Neutrophil (primary cell): ENCODE measurements at regions not wholly inside any gene's neighbourhood (a gene's known extent, or its start where the extent isn't known, plus 50 kb on each side); places are given as distances from the start of the nearest gene placed in this dataset.
"Not testable (repeated sequence)": the region's sequence is repeated elsewhere in the genome, so short reads cannot be mapped to it uniquely, and the experiment has no call there.

ENCODE experiments used
- H3K27ac ChIP-seq: fragments of 200-600 bp; sonication (generic); 2 replicates; pipeline ENCODE4 v1.5.1; 2016; ENCODE audit warnings: mild to moderate bottlenecking, moderate library complexity
- H3K27me3 ChIP-seq: fragments of 200-600 bp; sonication (generic); 2 replicates; pipeline ENCODE4 v1.6.0; 2016; ENCODE audit warnings: mild to moderate bottlenecking
- H3K36me3 ChIP-seq: fragments of 200-600 bp; sonication (generic); 2 replicates; pipeline ENCODE4 v1.5.1; 2017
- H3K4me1 ChIP-seq, 2 experiments: fragments of 200-600 bp in 1 of 2; sonication (generic) in 1 of 2; 1 replicate in 1 of 2; 2 replicates in 1 of 2; pipeline versions ENCODE4 v1.5.1 to v1.6.1; 2013 to 2016; ENCODE audit warnings: low read depth in 1 of 2, low read length in 1 of 2, mild to moderate bottlenecking in 1 of 2, moderate library complexity in 1 of 2; ENCODE audit not compliant: control insufficient read depth in 1 of 2, insufficient read depth in 1 of 2
- H3K4me3 ChIP-seq, 2 experiments: fragments of 200-600 bp in 1 of 2; sonication (generic) in 1 of 2; 1 replicate in 1 of 2; 2 replicates in 1 of 2; pipeline ENCODE4 v1.5.1; 2013 to 2016; ENCODE audit warnings: low read depth in 1 of 2, low read length in 1 of 2, mild to moderate bottlenecking in 1 of 2, moderate library complexity in 1 of 2
- H3K9me3 ChIP-seq: fragments of 200-600 bp; sonication (generic); 2 replicates; pipeline ENCODE4 v1.5.1; 2016
- CTCF ChIP-seq: fragments of 200-600 bp; sonication (generic); IDR thresholded peaks from 2 replicates; pipeline ENCODE4 v1.5.1; 2016; ENCODE audit warnings: antibody characterized with exemption

DNA sequence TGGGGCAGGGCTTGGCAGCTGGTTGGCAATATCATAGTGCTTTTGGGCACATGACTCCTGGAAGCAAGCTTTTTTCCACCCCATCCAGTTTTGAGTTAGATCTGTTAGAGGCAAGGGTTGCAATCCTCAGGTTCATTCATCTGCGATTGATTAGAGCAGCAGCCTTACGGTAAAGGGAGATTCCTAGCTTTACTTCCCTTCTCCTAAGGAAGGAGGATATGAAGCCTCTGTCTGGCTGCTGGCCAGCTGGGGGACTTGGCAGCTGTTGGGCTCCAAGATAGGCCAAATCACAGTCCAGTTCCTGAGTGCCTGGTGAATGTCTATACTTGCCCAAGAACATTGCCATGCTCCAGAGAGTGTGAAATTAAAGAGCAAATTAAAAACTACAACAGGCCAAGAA lies 113.4 kb upstream of the CCNH start:
- Histone ChIP-seq H3K36me3 (no peaks in the 10 kb centered on the region), H3K4me1 (no peaks in the 10 kb centered on the region), H3K27me3 (no peaks in the 10 kb centered on the region), H3K4me3 (no peak overlapping the region), H3K9me3 (no peaks in the 10 kb centered on the region), H3K27ac (no peak overlapping the region)
- no peak for TF ChIP-seq CTCF

DNA sequence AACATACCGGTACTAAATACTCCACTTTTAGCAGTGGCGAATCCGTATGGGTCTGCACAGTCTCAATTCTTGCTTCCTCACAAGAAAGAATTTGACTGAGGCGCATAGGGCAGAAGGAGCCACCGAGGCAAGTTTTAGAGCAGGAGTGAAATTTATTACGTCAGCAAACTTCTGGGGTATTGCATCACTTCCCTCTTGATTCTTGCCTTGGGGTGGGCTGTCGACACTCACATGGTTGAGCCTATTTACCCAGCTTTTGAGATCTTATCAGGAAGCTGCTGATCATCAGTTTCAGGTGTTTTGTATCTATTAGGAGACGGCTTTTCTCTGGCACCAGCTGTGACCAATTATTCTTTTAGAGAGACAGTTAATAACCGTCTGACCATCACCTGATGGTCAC lies 111.5 kb upstream of the CCNH start:
- Histone ChIP-seq H3K27ac (no peak overlapping the region), H3K36me3 (no peaks in the 10 kb centered on the region), H3K9me3 (no peaks in the 10 kb centered on the region), H3K4me1 (no peaks in the 10 kb centered on the region), H3K4me3 (no peak overlapping the region), H3K27me3 (no peaks in the 10 kb centered on the region)
- no peak for TF ChIP-seq CTCF

- not testable (repeated sequence) for H3K27ac ChIP-seq, H3K9me3 ChIP-seq, H3K36me3 ChIP-seq, H3K27me3 ChIP-seq, H3K4me1 ChIP-seq, H3K4me3 ChIP-seq
Measured at GRCh38 chr5:87511778-87512177, 99.0 kb upstream of the CCNH start.

- no peaks in the 10 kb centered on the region for H3K4me1 ChIP-seq
- no peak overlapping the region for H3K27ac ChIP-seq
- no peak overlapping the region for H3K4me3 ChIP-seq
- no peaks in the 10 kb centered on the region for H3K9me3 ChIP-seq
- H3K36me3 ChIP-seq = no peaks in the 10 kb centered on the region
- TF ChIP-seq CTCF = no peak
- H3K27me3 ChIP-seq = no peaks in the 10 kb centered on the region
Measured at GRCh38 chr5:87503004-87503403, 90.3 kb upstream of the CCNH start.

- no peak overlapping the region for H3K4me3 ChIP-seq
- no peak overlapping the region for H3K27ac ChIP-seq
- no peaks in the 10 kb centered on the region for H3K27me3 ChIP-seq
- H3K9me3 ChIP-seq = no peaks in the 10 kb centered on the region
- no peak for TF ChIP-seq CTCF
- H3K4me1 ChIP-seq = no peaks in the 10 kb centered on the region
- H3K36me3 ChIP-seq = no peaks in the 10 kb centered on the region
Measured at GRCh38 chr5:87499478-87500410, 87.0 kb upstream of the CCNH start.
